A549 (cell line): ENCODE measurements at regions not wholly inside any gene's neighbourhood (a gene's known extent, or its start where the extent isn't known, plus 50 kb on each side); places are given as distances from the start of the nearest gene placed in this dataset.

Experiments used
- ATAC-seq, 2 experiments: fragments of 200-7000 bp in 1 of 2; fragments of >200 bp in 1 of 2; cut with Nextera tagmentation in 1 of 2; cut with Tn5 transposase in 1 of 2; 3 replicates each; pipeline versions ENCODE4 v1.8.0 to v1.9.1; 2018 to 2020; ENCODE audit warnings: mild to moderate bottlenecking in 1 of 2, moderate library complexity in 1 of 2
- CTCF ChIA-PET: fragments of 300-600 bp; sonication (Branson Sonifier 250); formaldehyde crosslinking; extraction: SDS; loops from one replicate; lab custom pipeline; 2021; ENCODE audit warnings: antibody characterized with exemption, inconsistent platforms; lab: Yijun Ruan, JAX
- POLR2A ChIA-PET: fragments of 350-600 bp; formaldehyde crosslinking; extraction: SDS; loops from one replicate; lab custom pipeline; 2021; ENCODE audit warnings: antibody characterized with exemption, inconsistent platforms; lab: Yijun Ruan, JAX
- DNase-seq, 2 experiments: peaks; one replicate each; pipeline versions ENCODE4 v3.0.0 to v3.0.0-alpha.2; 2011 to 2016; ENCODE audit warnings: low read depth in 1 of 2, low spot score in 1 of 2
- FAIRE-seq: peaks from 2 replicates; lab custom pipeline; 2011; peaks lifted over from hg19 to GRCh38; lab: Jason Lieb, UNC
- H3K27ac ChIP-seq, 2 experiments: fragments of >200 bp; sonication (Bioruptor Twin); formaldehyde crosslinking; 3 replicates each; pipeline ENCODE4 v1.5.1; 2016 to 2017
- H3K4me1 ChIP-seq: fragments of >200 bp; sonication (Bioruptor Twin); formaldehyde crosslinking; 3 replicates; pipeline ENCODE4 v1.6.1; 2016
- H3K4me2 ChIP-seq: fragments of >200 bp; sonication (Bioruptor Twin); formaldehyde crosslinking; 3 replicates; pipeline ENCODE4 v1.6.1; 2016
- H3K4me3 ChIP-seq: fragments of >200 bp; sonication (Bioruptor Twin); formaldehyde crosslinking; 3 replicates; pipeline ENCODE4 v1.5.1; 2016
- H3K9me3 ChIP-seq: fragments of >200 bp; sonication (Bioruptor Twin); formaldehyde crosslinking; 3 replicates; pipeline ENCODE4 v1.6.1; 2016
- BCL3 ChIP-seq: fragments of >200 bp; sonication (Bioruptor Twin); formaldehyde crosslinking; IDR thresholded peaks from 3 replicates; pipeline ENCODE4 v1.6.1; 2016
- BHLHE40 ChIP-seq: IDR thresholded peaks from 2 replicates; pipeline ENCODE4 v1.6.1; 2012; ENCODE audit warnings: low read depth, low read length, inconsistent platforms
- CBX8 ChIP-seq: fragments of 200-600 bp; sonication (generic); IDR thresholded peaks from 2 replicates; pipeline ENCODE4 v1.6.1; 2016
- CTCF ChIP-seq: fragments of >200 bp; sonication (Bioruptor Twin); formaldehyde crosslinking; IDR thresholded peaks from 3 replicates; pipeline ENCODE4 v1.5.1; 2016
- EHMT2 ChIP-seq: fragments of 200-600 bp; sonication (generic); IDR thresholded peaks from 2 replicates; pipeline ENCODE4 v1.6.1; 2016; ENCODE audit warnings: antibody characterized with exemption, low read depth, mild to moderate bottlenecking, moderate library complexity
- FOSB ChIP-seq: fragments of 250-450 bp; sonication (Bioruptor Pico); IDR thresholded peaks from 2 replicates; pipeline ENCODE4 v1.5.0; 2020; ENCODE audit warnings: mild to moderate bottlenecking, moderate library complexity
- FOSL2 ChIP-seq, 2 experiments: fragments of 450-650 bp in 1 of 2; fragments of >200 bp in 1 of 2; sonication (Bioruptor Twin) in 1 of 2; formaldehyde crosslinking; IDR thresholded peaks; 2 replicates each; pipeline versions ENCODE4 v1.5.0 to v1.6.1; 2016 to 2020; ENCODE audit warnings: mild to moderate bottlenecking in 1 of 2, moderate library complexity in 1 of 2
- HMGXB4 ChIP-seq: fragments of 250-450 bp; sonication (Bioruptor Pico); IDR thresholded peaks from 2 replicates; pipeline ENCODE4 v1.5.0; 2021; ENCODE audit warnings: mild to moderate bottlenecking, moderate library complexity, borderline replicate concordance
- HOXB13 ChIP-seq: fragments of 250-450 bp; sonication (Bioruptor Pico); IDR thresholded peaks from 2 replicates; pipeline ENCODE4 v1.5.0; 2020; ENCODE audit warnings: low read depth, mild to moderate bottlenecking, moderate library complexity
- HOXB5 ChIP-seq: fragments of 250-450 bp; sonication (Bioruptor Pico); IDR thresholded peaks from 2 replicates; pipeline ENCODE4 v1.5.0; 2020; ENCODE audit warnings: mild to moderate bottlenecking, moderate library complexity
- JUNB ChIP-seq: fragments of >200 bp; sonication (Bioruptor Twin); formaldehyde crosslinking; IDR thresholded peaks from 2 replicates; pipeline ENCODE4 v1.6.1; 2016
- KDM1A ChIP-seq: fragments of 200-600 bp; sonication (generic); IDR thresholded peaks from 2 replicates; pipeline ENCODE4 v1.6.1; 2016; ENCODE audit warnings: low read depth, mild to moderate bottlenecking
- MAFK ChIP-seq: fragments of 450-650 bp; IDR thresholded peaks from 2 replicates; pipeline ENCODE4 v1.6.1; 2014; ENCODE audit not compliant: partially characterized antibody
- MAZ ChIP-seq: fragments of 150-350 bp; IDR thresholded peaks from 2 replicates; pipeline ENCODE4 v1.6.1; 2014; ENCODE audit warnings: antibody characterized with exemption, low read depth, low read length, borderline replicate concordance
- MYC ChIP-seq: IDR thresholded peaks from 2 replicates; pipeline ENCODE4 v1.6.1; 2012; ENCODE audit warnings: mild to moderate bottlenecking, inconsistent platforms, low read length, improper control_type of control experiment, borderline replicate concordance
- NFE2L2 ChIP-seq: fragments of 150-350 bp; conservative IDR thresholded peaks from 2 replicates; pipeline ENCODE4 v1.6.1; 2014; ENCODE audit warnings: low read length
- PBX3 ChIP-seq: IDR thresholded peaks from 2 replicates; pipeline ENCODE4 v1.6.1; 2012
- POLR2A ChIP-seq: IDR thresholded peaks from 2 replicates; pipeline ENCODE4 v1.6.1; 2012; ENCODE audit warnings: mild to moderate bottlenecking, low read length
- RARB ChIP-seq: fragments of 250-450 bp; sonication (Bioruptor Pico); IDR thresholded peaks from 2 replicates; pipeline ENCODE4 v1.8.0; 2021; ENCODE audit warnings: mild to moderate bottlenecking, moderate library complexity
- RCOR1 ChIP-seq: fragments of 150-350 bp; IDR thresholded peaks from 2 replicates; pipeline ENCODE4 v1.6.1; 2014; ENCODE audit warnings: antibody characterized with exemption, low read length, low read depth
- RFX5 ChIP-seq: fragments of 450-650 bp; IDR thresholded peaks from 2 replicates; pipeline ENCODE4 v1.7.1; 2014; ENCODE audit warnings: antibody characterized with exemption, mild to moderate bottlenecking, moderate library complexity
- RNF2 ChIP-seq: fragments of 200-600 bp; sonication (generic); IDR thresholded peaks from 2 replicates; pipeline ENCODE4 v1.6.1; 2016; ENCODE audit warnings: low read depth, mild to moderate bottlenecking, antibody characterized with exemption, moderate library complexity, borderline replicate concordance
- SMC3 ChIP-seq: fragments of >200 bp; sonication (Bioruptor Twin); formaldehyde crosslinking; IDR thresholded peaks from 3 replicates; pipeline ENCODE4 v1.6.1; 2018; ENCODE audit warnings: inconsistent platforms
- SREBF2 ChIP-seq: fragments of 450-650 bp; IDR thresholded peaks from 2 replicates; pipeline ENCODE4 v1.6.1; 2014; ENCODE audit warnings: mild to moderate bottlenecking, moderate library complexity
- USF2 ChIP-seq: fragments of 450-650 bp; IDR thresholded peaks from 2 replicates; pipeline ENCODE4 v1.6.1; 2014; ENCODE audit warnings: antibody characterized with exemption
- ZC3H11A ChIP-seq: fragments of 450-650 bp; IDR thresholded peaks from 2 replicates; pipeline ENCODE4 v1.6.1; 2014; ENCODE audit warnings: antibody characterized with exemption, mild to moderate bottlenecking
- ZFP36 ChIP-seq: fragments of 450-650 bp; IDR thresholded peaks from 2 replicates; pipeline ENCODE4 v1.6.1; 2014; ENCODE audit warnings: borderline replicate concordance; ENCODE audit not compliant: partially characterized antibody
- WGBS: methylation state at CpG from one replicate; pipeline ENCODE4 v1.1.6; 2017; ENCODE audit errors: missing lambda C conversion rate; 5-methylcytosine and 5-hydroxymethylcytosine counted together

- Histone ChIP-seq H3K4me2 (no peak overlapping the region), H3K4me1 (no peaks in the 10 kb centered on the region), H3K27ac (no peak overlapping the region), H3K9me3 (no peaks in the 10 kb centered on the region)
- DNase-seq (no peak), FAIRE-seq (no peak), ATAC-seq (no peak)
- POLR2A ChIA-PET, result no interaction called here
- WGBS, result 6% methylated on average over 3 of the region's 3 CpGs
- CTCF ChIA-PET, result no interaction called here
- TF ChIP-seq KDM1A (no peak), POLR2A (no peak), SMC3 (no peak), FOSB (CRISPR knock-in tag) (no peak), CTCF (no peak), BHLHE40 (no peak), JUNB (no peak), RNF2 (no peak)
- TF ChIP-seq, all 56 proteins: peak for 0
- H3K4me3 ChIP-seq, result no peak overlapping the region
These were observed 761.5 kb downstream of the GALC start for GRCh38 chr14:87231336-87232026.

- ChIA-PET POLR2A (no interaction called here), CTCF (no interaction called here)
- Histone ChIP-seq H3K27ac (no peak overlapping the region), H3K4me2 (no peak overlapping the region), H3K9me3 (no peaks in the 10 kb centered on the region), H3K4me1 (no peaks in the 10 kb centered on the region), H3K4me3 (no peak overlapping the region)
- TF ChIP-seq NFE2L2 (no peak), ZC3H11A (no peak), FOSB (CRISPR knock-in tag) (no peak), MAZ (no peak), PBX3 (no peak)
- no peak for ATAC-seq
- no peak for FAIRE-seq
- DNase-seq, result no peak
These were observed 762.3 kb downstream of the GALC start for GRCh38 chr14:87230726-87231125.

GRCh38 chr14:87229131-87229530 is 763.9 kb downstream of the GALC start:
- WGBS, result 0% methylated on average over 1 of the region's 1 CpG
- DNase-seq, result no peak
- Histone ChIP-seq H3K9me3 (no peaks in the 10 kb centered on the region), H3K4me2 (no peak overlapping the region), H3K4me3 (no peak overlapping the region), H3K27ac (no peak overlapping the region), H3K4me1 (no peaks in the 10 kb centered on the region)
- POLR2A ChIA-PET, result no interaction called here
- CTCF ChIA-PET, result no interaction called here
- ATAC-seq, result no peak
- FAIRE-seq, result no peak
- TF ChIP-seq CBX8, result no peak
- TF ChIP-seq PBX3, result no peak
- TF ChIP-seq RCOR1, result no peak
- TF ChIP-seq BHLHE40, result no peak
- no peak for TF ChIP-seq SREBF2
- no peak for TF ChIP-seq MYC
- no peak for TF ChIP-seq RARB (CRISPR knock-in tag)
- no peak for TF ChIP-seq RFX5
- no peak for TF ChIP-seq FOSB (CRISPR knock-in tag)
- TF ChIP-seq HMGXB4, result no peak
- TF ChIP-seq HOXB5 (CRISPR knock-in tag), result no peak
- no peak for TF ChIP-seq BCL3
- no peak for TF ChIP-seq ZFP36
- TF ChIP-seq MAFK, result no peak
- no peak for TF ChIP-seq EHMT2
- TF ChIP-seq FOSL2 (IDR thresholded peaks at IDR 0.05), result no peak
- TF ChIP-seq FOSL2 (CRISPR knock-in tag; IDR thresholded peaks at IDR 0.05), result no peak
- TF ChIP-seq USF2, result no peak
- no peak for TF ChIP-seq HOXB13 (CRISPR knock-in tag)
